ENCODE measurements at regions not wholly inside any gene's neighbourhood (a gene's known extent, or its start where the extent isn't known, plus 50 kb on each side); places are given as distances from the start of the nearest gene placed in this dataset.

GRCh38 chr10:42491001-42491592, 147.3 kb downstream of the ZNF33B start:
- no peak overlapping the region for H2AFZ ChIP-seq (ENCODE audit: control insufficient read depth, low read length)
- no peak overlapping the region for H3K27ac ChIP-seq (ENCODE audit: control insufficient read depth, insufficient read depth, low read length)
- no peaks in the 10 kb centered on the region for H3K4me1 ChIP-seq (ENCODE audit: control insufficient read depth, extremely low read depth, insufficient read depth, low read length)
- TF ChIP-seq EZH2 (IDR thresholded peaks at IDR 0.05; ENCODE audit: low read length) = no peak
- TF ChIP-seq, protein P1, sequence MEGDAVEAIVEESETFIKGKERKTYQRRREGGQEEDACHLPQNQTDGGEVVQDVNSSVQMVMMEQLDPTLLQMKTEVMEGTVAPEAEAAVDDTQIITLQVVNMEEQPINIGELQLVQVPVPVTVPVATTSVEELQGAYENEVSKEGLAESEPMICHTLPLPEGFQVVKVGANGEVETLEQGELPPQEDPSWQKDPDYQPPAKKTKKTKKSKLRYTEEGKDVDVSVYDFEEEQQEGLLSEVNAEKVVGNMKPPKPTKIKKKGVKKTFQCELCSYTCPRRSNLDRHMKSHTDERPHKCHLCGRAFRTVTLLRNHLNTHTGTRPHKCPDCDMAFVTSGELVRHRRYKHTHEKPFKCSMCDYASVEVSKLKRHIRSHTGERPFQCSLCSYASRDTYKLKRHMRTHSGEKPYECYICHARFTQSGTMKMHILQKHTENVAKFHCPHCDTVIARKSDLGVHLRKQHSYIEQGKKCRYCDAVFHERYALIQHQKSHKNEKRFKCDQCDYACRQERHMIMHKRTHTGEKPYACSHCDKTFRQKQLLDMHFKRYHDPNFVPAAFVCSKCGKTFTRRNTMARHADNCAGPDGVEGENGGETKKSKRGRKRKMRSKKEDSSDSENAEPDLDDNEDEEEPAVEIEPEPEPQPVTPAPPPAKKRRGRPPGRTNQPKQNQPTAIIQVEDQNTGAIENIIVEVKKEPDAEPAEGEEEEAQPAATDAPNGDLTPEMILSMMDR (optimal IDR thresholded peaks at IDR 0.05 in 1 of 3, IDR thresholded peaks at IDR 0.05 in 1 of 3, conservative IDR thresholded peaks at IDR 0.05 in 1 of 3; ENCODE audit: extremely low read depth in 1 of 3, insufficient read depth in 2 of 3, low read length in 3 of 3) = no peak
- H3K9me3 ChIP-seq (ENCODE audit: control insufficient read depth, low read depth, low read length) = no peaks in the 10 kb centered on the region
- H3K9ac ChIP-seq (ENCODE audit: control insufficient read depth, extremely low read depth, insufficient read depth, low read length) = no peak overlapping the region
- FAIRE-seq (no peak), DNase-seq (ENCODE audit: low read depth, low spot score) (no peak)
- H3K27me3 ChIP-seq (ENCODE audit: control insufficient read depth, extremely low read depth, insufficient read depth, low read length) = no peaks in the 10 kb centered on the region
- H3K9me1 ChIP-seq (ENCODE audit: control insufficient read depth, extremely low read depth, insufficient read depth, low read length) = no peaks in the 10 kb centered on the region
- H3K4me3 ChIP-seq (ENCODE audit: control insufficient read depth in 2 of 3, extremely low read depth in 1 of 3, insufficient read depth in 2 of 3, low read depth in 1 of 3, low read length in 3 of 3) = no peak overlapping the region
- H3K36me3 ChIP-seq (ENCODE audit: control insufficient read depth in 2 of 2, extremely low read depth in 1 of 2, insufficient read depth in 2 of 2, low read length in 2 of 2) = no peaks in the 10 kb centered on the region
- dilution Hi-C loops (cut with MboI; ENCODE audit: extremely low pct_ligation_motif_present, low sequenced_read_pairs) = no loop called here
- no peaks in the 10 kb centered on the region for H4K20me1 ChIP-seq (ENCODE audit: control insufficient read depth, extremely low read depth, insufficient read depth, low read length)
- H3K79me2 ChIP-seq (ENCODE audit: control insufficient read depth, insufficient read depth, low read length) = no peaks in the 10 kb centered on the region
- H3K4me2 ChIP-seq (ENCODE audit: control insufficient read depth, extremely low read depth, insufficient read depth, low read depth, low read length) = no peak overlapping the region

- no peak overlapping the region for H3K9ac ChIP-seq (ENCODE audit: control insufficient read depth, extremely low read depth, insufficient read depth, low read length)
- TF ChIP-seq EZH2 (IDR thresholded peaks at IDR 0.05; ENCODE audit: low read length) = no peak
- TF ChIP-seq, protein P1 (optimal IDR thresholded peaks at IDR 0.05 in 1 of 3, IDR thresholded peaks at IDR 0.05 in 1 of 3, conservative IDR thresholded peaks at IDR 0.05 in 1 of 3; ENCODE audit: extremely low read depth in 1 of 3, insufficient read depth in 2 of 3, low read length in 3 of 3) = no peak
- DNase-seq (ENCODE audit: low read depth, low spot score) (no peak), FAIRE-seq (no peak)
- H2AFZ ChIP-seq (ENCODE audit: control insufficient read depth, low read length) = no peak overlapping the region
- H3K4me1 ChIP-seq (ENCODE audit: control insufficient read depth, extremely low read depth, insufficient read depth, low read length) = no peaks in the 10 kb centered on the region
- H3K36me3 ChIP-seq (ENCODE audit: control insufficient read depth in 2 of 2, extremely low read depth in 1 of 2, insufficient read depth in 2 of 2, low read length in 2 of 2) = no peaks in the 10 kb centered on the region
- no peak overlapping the region for H3K27ac ChIP-seq (ENCODE audit: control insufficient read depth, insufficient read depth, low read length)
- dilution Hi-C loops (cut with MboI; ENCODE audit: extremely low pct_ligation_motif_present, low sequenced_read_pairs) = no loop called here
- no peaks in the 10 kb centered on the region for H3K27me3 ChIP-seq (ENCODE audit: control insufficient read depth, extremely low read depth, insufficient read depth, low read length)
- H3K79me2 ChIP-seq (ENCODE audit: control insufficient read depth, insufficient read depth, low read length) = no peaks in the 10 kb centered on the region
- H3K9me3 ChIP-seq (ENCODE audit: control insufficient read depth, low read depth, low read length) = no peaks in the 10 kb centered on the region
- no peak overlapping the region for H3K4me3 ChIP-seq (ENCODE audit: control insufficient read depth in 2 of 3, extremely low read depth in 1 of 3, insufficient read depth in 2 of 3, low read depth in 1 of 3, low read length in 3 of 3)
- no peaks in the 10 kb centered on the region for H3K9me1 ChIP-seq (ENCODE audit: control insufficient read depth, extremely low read depth, insufficient read depth, low read length)
- H3K4me2 ChIP-seq (ENCODE audit: control insufficient read depth, extremely low read depth, insufficient read depth, low read depth, low read length) = no peak overlapping the region
- H4K20me1 ChIP-seq (ENCODE audit: control insufficient read depth, extremely low read depth, insufficient read depth, low read length) = no peaks in the 10 kb centered on the region
Measured at GRCh38 chr10:42490368-42490767, 148.0 kb downstream of the ZNF33B start.
